ENCODE measurements at regions not wholly inside any gene's neighbourhood (a gene's known extent, or its start where the extent isn't known, plus 50 kb on each side); places are given as distances from the start of the nearest gene placed in this dataset.

- no peak for TF ChIP-seq MIER3 (CRISPR knock-in tag; IDR thresholded peaks at IDR 0.05; ENCODE audit: borderline replicate concordance)
- TF ChIP-seq, protein P1, sequence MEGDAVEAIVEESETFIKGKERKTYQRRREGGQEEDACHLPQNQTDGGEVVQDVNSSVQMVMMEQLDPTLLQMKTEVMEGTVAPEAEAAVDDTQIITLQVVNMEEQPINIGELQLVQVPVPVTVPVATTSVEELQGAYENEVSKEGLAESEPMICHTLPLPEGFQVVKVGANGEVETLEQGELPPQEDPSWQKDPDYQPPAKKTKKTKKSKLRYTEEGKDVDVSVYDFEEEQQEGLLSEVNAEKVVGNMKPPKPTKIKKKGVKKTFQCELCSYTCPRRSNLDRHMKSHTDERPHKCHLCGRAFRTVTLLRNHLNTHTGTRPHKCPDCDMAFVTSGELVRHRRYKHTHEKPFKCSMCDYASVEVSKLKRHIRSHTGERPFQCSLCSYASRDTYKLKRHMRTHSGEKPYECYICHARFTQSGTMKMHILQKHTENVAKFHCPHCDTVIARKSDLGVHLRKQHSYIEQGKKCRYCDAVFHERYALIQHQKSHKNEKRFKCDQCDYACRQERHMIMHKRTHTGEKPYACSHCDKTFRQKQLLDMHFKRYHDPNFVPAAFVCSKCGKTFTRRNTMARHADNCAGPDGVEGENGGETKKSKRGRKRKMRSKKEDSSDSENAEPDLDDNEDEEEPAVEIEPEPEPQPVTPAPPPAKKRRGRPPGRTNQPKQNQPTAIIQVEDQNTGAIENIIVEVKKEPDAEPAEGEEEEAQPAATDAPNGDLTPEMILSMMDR (CRISPR knock-in tag; IDR thresholded peaks at IDR 0.05), result no peak
Measured at GRCh38 chr5:56550227-56550626, 265.1 kb upstream of the MAP3K1 start.

Measured in HepG2 (cell line).